Endothelial cell (in vitro differentiated cells): ENCODE measurements at regions not wholly inside any gene's neighbourhood (a gene's known extent, or its start where the extent isn't known, plus 50 kb on each side); places are given as distances from the start of the nearest gene placed in this dataset.

ENCODE experiments used
- DNase-seq: peaks from one replicate; pipeline ENCODE4 v3.0.0; 2021; ENCODE audit warnings: low spot score
- H3K27ac Mint-ChIP-seq: one replicate; pipeline ENCODE4 v1.8.0; 2021; ENCODE audit warnings: mixed read lengths, inconsistent platforms; ENCODE audit not compliant: unreplicated experiment
- H3K27me3 Mint-ChIP-seq: one replicate; pipeline ENCODE4 v1.8.0; 2021; ENCODE audit warnings: mild to moderate bottlenecking, moderate library complexity, mixed read lengths, inconsistent platforms; ENCODE audit not compliant: unreplicated experiment
- H3K36me3 Mint-ChIP-seq: one replicate; pipeline ENCODE4 v1.8.0; 2021; ENCODE audit warnings: mild to moderate bottlenecking, low read depth, mixed read lengths, inconsistent platforms; ENCODE audit not compliant: unreplicated experiment
- H3K4me1 Mint-ChIP-seq: one replicate; pipeline ENCODE4 v1.8.0; 2021; ENCODE audit warnings: mild to moderate bottlenecking, mixed read lengths, inconsistent platforms; ENCODE audit not compliant: unreplicated experiment
- H3K4me3 Mint-ChIP-seq: one replicate; pipeline ENCODE4 v1.8.0; 2021; ENCODE audit warnings: mild to moderate bottlenecking, mixed read lengths, inconsistent platforms; ENCODE audit not compliant: unreplicated experiment
- H3K9me3 Mint-ChIP-seq: one replicate; pipeline ENCODE4 v1.8.0; 2021; ENCODE audit warnings: mixed read lengths, inconsistent platforms; ENCODE audit not compliant: unreplicated experiment
- CTCF ChIP-seq: fragments of 200-600 bp; sonication (generic); IDR thresholded peaks from one replicate; pipeline ENCODE4 v1.5.0; 2021; ENCODE audit warnings: antibody characterized with exemption; ENCODE audit not compliant: unreplicated experiment

GRCh38 chr5:78726571-78726970 lies 78.0 kb upstream of the LHFPL2 start:
- no peak for TF ChIP-seq CTCF
- no peaks in the 10 kb centered on the region for H3K9me3 Mint-ChIP-seq
- H3K4me3 Mint-ChIP-seq = no peak overlapping the region
- H3K27me3 Mint-ChIP-seq = peaks cover 6% of the 10 kb centered on the region
- no peak overlapping the region for H3K27ac Mint-ChIP-seq
- H3K4me1 Mint-ChIP-seq = peaks cover 7% of the 10 kb centered on the region
- H3K36me3 Mint-ChIP-seq = no peaks in the 10 kb centered on the region
- DNase-seq = no peak

DNA sequence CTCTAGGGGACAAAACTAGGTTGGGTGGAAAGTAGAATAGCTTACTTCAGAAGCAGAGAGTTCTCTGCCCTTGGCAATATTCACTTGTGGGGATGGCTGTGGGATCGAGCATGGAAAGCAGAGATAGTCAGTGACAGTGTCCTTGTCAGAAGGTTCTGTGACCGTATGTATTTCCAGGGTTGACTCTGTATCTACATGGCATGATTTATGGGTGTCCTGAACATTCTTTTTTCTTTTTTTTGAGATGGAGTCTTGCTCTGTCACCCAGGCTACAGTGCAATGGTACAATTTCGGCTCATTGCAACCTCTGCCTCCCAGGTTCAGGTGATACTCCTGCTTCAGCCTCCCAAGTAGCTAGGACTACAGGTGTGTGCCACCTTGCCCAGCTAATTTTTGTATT lies 77.4 kb upstream of the LHFPL2 start:
- peaks cover 11% of the 10 kb centered on the region for H3K4me1 Mint-ChIP-seq
- no peak overlapping the region for H3K4me3 Mint-ChIP-seq
- H3K27me3 Mint-ChIP-seq = peaks cover 5% of the 10 kb centered on the region
- no peak for DNase-seq
- H3K9me3 Mint-ChIP-seq = no peaks in the 10 kb centered on the region
- H3K36me3 Mint-ChIP-seq = no peaks in the 10 kb centered on the region
- no peak for TF ChIP-seq CTCF
- H3K27ac Mint-ChIP-seq = no peak overlapping the region

- no peak for TF ChIP-seq CTCF
- peaks cover 2% of the 10 kb centered on the region for H3K27me3 Mint-ChIP-seq
These were observed 75.5 kb upstream of the LHFPL2 start for GRCh38 chr5:78724061-78724460.

DNA sequence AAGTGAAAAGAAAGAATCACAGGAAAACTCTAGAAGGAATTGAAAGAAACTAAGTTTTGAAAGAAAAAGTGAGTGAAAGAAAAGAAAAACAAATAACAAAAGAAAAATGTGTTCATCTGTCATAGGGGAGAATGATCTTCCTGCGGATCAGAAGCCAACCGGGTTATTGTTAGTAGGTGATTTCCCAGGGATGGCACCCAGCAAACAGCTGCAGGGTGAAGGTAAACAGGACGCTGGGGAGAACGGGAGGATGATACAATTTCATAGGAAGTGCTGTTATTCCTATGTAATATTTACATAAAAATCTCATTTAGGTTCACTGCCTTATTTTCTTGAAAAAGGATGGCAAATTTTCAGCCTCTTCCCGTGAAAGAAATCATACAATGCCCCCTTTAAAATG lies 72.4 kb upstream of the LHFPL2 start:
- H3K9me3 Mint-ChIP-seq = no peaks in the 10 kb centered on the region
- H3K27ac Mint-ChIP-seq = peak overlapping the region; percentile 78
- peak overlapping the region; percentile 21 for H3K4me3 Mint-ChIP-seq
- no peak for TF ChIP-seq CTCF
- no peaks in the 10 kb centered on the region for H3K36me3 Mint-ChIP-seq
- DNase-seq = no peak
- H3K4me1 Mint-ChIP-seq = peaks cover 26% of the 10 kb centered on the region
- H3K27me3 Mint-ChIP-seq = no peaks in the 10 kb centered on the region

More at GRCh38 chr5:78724061-78724460, 75.5 kb upstream of the LHFPL2 start:
- no peak for DNase-seq
- Mint-ChIP-seq H3K9me3 (no peaks in the 10 kb centered on the region), H3K27ac (no peak overlapping the region), H3K36me3 (no peaks in the 10 kb centered on the region), H3K4me3 (no peak overlapping the region), H3K4me1 (peaks cover 22% of the 10 kb centered on the region)

- Mint-ChIP-seq H3K27me3 (no peaks in the 10 kb centered on the region), H3K27ac (peak overlapping the region; percentile 78), H3K9me3 (no peaks in the 10 kb centered on the region), H3K36me3 (no peaks in the 10 kb centered on the region), H3K4me1 (peaks cover 26% of the 10 kb centered on the region), H3K4me3 (peak overlapping the region; percentile 21)
- TF ChIP-seq CTCF = no peak
- DNase-seq = no peak
These were observed 71.8 kb upstream of the LHFPL2 start for GRCh38 chr5:78720227-78720985.
